GM21526 (cell line): ENCODE measurements at regions not wholly inside any gene's neighbourhood (a gene's known extent, or its start where the extent isn't known, plus 50 kb on each side); places are given as distances from the start of the nearest gene placed in this dataset.
"Not testable (repeated sequence)": the region's sequence is repeated elsewhere in the genome, so short reads cannot be mapped to it uniquely, and the experiment has no call there.

Experiments used
- ATAC-seq: cut with Tn5 transposase; IDR thresholded peaks from one replicate; pipeline ENCODE4 v1.9.1; 2021; ENCODE audit warnings: moderate library complexity; ENCODE audit not compliant: unreplicated experiment, low FRiP score

DNA sequence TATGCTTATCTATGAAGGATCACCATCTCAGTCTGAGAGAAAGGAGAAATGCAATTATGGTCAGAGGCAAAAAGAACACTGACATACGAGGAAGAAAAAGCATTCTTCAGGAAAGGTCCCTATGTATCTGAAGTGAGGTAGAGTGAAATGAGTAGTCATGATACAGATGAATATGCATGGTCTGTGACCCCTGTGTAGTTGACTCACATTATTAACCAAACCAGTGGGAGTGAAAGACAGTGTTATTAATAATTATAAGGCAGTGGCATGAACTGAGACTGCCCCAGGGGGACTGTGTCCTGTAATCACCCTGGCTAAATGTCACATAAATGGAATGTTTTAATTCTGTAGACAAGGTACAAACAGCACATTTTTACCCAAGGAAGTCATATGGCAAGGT, 1320.2 kb upstream of the PCDH9 start:
- no peak for ATAC-seq

DNA sequence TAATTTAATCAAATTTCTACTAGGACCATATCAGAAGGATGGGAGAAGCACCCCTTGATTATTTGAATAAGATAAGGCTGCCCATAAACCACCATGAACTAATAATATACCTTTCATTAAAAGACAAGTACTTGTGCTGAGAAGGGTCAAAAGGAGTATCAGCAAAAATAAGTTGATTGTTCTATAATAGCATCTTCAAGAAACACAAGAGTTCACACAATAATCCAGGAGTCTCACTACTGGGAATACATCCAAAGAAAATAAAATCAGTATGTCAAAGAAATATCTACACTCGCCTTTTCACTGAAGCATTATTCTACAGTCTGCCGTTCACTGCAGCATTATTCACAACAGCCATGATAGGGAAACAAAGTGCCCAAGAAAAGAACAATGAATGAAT, 1310.1 kb upstream of the PCDH9 start:
- ATAC-seq, result no peak

GRCh38 chr13:68535329-68535728, 1305.2 kb upstream of the PCDH9 start:
- peak; percentile 75 for ATAC-seq

DNA sequence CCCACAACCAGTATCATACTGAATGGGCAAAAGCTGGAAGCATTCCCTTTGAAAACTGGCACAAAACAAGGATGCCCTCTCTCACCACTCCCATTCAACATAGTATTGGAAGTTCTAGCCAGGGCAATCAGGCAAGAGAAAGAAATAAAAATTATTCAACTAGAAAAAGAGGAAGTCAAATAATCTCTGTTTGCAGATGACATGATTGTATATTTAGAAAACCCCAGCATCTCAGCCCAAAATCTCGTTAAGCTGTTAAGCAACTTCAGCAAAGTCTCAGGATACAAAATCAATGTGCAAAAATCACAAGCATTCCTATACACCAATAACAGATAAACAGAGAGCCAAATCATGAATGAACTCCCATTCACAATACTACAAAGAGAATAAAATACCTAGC, 1297.0 kb upstream of the PCDH9 start:
- ATAC-seq, result not testable (repeated sequence)

DNA sequence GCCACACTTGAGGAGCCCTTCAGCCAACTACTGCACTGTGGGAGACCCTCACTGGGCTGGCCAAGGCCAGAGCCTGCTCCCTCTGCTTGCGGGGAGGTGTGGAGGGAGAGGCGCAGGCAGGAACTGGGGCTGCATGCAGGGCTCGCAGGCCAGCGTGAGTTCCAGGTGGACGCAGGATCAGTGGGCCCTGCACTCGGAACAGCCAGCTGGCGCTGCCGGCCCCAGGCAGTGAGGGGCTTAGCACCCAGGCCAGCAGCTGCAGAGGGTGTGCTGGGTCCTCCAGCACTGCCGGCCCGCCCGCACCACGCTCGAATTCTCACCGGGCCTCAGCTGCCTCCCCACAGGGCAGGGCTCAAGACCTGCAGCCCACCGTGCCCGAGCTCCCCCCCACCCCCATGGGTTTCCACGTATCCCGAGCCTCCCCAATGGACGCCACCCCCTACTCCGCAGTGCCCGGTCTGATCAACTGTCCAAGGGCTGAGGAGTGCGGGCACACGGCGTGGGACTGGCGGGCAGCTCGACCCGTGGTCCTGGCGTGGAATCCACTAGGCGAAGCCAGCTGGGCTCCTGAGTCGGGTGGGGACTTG, 1293.8 kb upstream of the PCDH9 start:
- ATAC-seq, result no peak

GRCh38 chr13:68522184-68522583, 1292.0 kb upstream of the PCDH9 start:
- ATAC-seq, result no peak

GRCh38 chr13:68509734-68510621, 1279.8 kb upstream of the PCDH9 start:
- peak; percentile 87 for ATAC-seq

DNA sequence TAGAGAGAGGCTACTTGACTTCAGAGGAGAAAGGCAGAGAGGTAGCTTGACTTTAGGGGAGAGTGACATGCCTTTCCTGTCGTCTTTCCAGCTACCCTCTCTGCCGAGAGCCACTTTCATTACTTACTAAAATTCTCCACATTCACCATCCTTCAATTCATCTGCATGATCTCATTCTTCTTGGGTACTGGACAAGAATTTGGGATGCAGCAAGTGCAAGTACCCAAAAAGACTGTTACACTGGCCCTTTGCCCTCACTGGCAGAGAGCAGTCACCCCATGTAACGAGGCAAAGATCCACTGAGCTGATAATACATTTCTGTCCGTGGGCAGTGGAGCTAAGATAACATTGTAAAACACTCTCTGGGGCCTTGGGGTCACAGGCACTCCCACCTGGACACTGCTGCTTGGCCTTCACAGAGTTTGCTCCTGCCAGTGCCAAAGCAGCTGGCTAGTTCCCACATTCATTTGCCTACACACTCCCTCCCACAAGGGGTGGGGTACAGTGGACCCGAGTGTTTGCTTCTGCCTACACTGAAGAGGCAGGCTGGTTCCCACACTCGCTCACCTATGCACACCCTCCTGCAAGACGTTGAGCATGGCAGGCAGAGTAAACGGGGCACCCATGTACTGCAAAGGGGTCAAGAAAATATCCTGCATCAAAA, 1276.9 kb upstream of the PCDH9 start:
- no peak for ATAC-seq

GRCh38 chr13:68490594-68490993, 1260.5 kb upstream of the PCDH9 start:
- ATAC-seq, result no peak

DNA sequence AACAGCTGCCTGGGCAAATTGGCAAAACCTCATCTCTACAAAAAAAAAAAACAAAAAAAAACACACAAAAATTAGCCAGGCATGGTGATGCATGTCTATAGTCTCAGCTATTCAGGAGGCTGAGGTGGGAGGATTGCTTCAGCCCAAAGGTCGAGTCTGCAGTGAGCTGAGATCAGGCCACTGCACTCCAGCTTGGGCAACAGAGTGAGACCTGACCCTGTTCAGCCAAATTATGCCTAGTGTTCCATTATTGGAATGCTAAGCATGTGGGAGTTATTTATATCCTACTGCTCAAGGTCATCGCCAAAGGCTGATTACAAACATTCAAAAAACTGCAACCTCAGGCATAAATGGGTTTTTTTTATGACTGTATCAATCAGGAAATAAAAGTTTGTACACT, 1251.0 kb upstream of the PCDH9 start:
- no peak for ATAC-seq

DNA sequence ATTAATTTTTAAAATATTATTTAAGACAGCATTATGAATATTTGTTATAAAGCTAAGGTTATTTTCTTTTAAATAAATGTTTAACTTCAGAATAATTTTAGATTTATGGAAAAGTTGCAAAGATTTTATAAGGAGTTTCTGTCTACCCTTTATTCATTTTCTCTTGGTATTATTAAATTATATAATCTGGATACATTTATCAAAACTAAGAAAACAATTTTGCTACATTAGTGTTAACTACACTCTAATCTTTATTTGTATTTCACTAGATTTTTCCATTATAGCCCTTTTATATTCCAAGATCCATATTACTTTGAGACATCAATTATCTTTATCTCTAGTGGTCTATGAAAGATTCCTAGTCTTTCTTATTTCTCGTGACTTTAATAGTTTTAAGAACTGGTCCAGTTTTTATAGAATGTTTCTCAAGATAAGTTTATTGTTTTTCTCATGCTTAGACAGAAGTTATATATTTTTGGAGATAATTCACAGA, 1243.7 kb upstream of the PCDH9 start:
- ATAC-seq, result no peak

DNA sequence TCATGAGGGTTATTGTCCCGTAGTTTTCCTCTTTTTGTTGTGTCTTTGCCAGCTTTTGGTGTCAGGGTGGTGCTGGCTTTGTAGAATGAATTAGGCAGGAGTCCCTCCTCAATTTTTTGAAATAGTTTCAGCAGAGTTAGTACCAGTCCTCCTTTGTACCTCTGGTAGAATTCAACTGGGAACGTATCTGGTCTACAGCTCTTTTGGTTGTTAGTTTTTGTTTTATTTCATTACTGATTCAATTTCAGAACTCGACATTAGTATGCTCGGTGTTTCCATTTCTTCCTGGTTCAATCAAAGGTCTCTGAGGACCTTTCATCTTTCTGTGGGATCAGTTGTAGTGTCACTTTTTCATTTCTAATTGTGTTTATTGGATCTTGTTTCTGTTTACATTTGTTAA, 1237.0 kb upstream of the PCDH9 start:
- ATAC-seq, result no peak

DNA sequence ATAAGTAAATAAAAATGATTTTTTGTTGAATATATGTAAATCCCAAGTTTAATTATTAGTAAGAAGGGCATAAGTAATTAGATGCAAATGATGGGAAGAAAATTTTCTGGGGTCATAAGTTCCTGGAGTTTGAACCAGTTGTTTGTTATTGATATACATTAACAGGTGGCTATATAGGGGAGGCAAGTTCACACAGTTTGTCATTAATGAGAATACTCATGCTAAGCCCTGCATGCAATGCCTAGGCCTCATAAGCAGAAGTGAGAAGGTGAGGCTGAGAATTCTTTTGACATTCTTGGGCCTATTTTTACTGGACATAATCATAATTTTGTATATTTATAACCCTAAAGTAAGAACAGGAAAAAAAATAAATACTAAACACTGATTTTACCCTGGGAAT, 1210.7 kb upstream of the PCDH9 start:
- no peak for ATAC-seq

DNA sequence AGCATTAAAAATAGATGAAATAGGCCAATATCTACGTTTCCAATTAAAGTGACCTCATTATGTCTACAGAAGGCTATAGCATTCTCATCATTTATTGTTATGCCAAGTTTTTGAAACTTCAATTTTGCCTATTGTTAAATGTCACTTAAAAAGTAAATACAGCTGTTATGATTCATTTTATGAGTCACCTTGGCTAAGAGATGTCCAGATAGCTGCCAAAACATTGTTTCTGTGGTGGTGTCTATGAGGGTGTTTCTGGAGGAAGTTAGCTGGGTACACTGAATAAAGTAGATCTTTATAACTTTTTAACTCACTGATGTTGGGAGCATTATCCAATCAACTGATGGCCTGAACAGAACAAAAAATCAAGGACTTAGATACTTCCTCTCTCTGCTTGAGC, 1209.7 kb upstream of the PCDH9 start:
- no peak for ATAC-seq

DNA sequence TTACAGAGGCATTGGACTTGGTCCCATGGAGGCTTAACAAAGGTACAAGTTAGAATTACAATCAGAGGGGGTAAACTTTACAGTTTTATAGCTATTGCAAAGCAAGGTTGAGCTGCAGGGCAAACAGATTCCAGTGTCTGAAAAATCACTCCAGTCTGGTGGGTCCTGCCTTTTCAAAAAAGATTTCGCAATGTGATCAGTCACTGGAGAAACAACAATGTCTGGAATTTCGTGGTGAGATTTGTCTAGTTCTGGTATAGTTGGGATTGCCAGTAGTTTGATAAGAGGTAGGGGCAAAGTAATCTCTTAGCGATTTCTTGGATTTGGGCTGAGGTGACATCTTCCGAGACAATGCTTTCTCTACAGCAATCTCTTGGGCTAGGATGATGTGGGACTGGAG, 1198.2 kb upstream of the PCDH9 start:
- ATAC-seq, result no peak

- no peak for ATAC-seq
Measured at GRCh38 chr13:68417801-68418200, 1187.7 kb upstream of the PCDH9 start.

DNA sequence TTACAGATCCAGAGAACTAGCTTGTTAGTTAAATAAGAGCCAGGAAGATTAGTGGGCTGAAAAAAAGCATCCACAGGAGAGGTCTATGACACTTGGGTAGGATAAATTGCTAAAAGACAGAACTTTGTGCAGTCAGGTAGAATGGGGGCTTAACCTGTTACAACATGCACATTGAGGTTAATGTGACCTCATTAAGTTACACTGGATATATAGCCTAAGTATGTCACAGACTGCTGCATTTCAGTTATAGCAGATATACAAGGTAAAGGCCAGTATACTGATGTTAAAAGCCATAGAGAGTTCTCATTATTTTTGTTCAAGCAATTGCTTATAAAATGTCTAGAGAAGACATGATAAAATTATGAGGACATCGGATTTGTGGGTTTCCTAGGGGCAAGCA, 1179.9 kb upstream of the PCDH9 start:
- ATAC-seq, result no peak

GRCh38 chr13:68390987-68391386, 1160.9 kb upstream of the PCDH9 start:
- ATAC-seq, result no peak

DNA sequence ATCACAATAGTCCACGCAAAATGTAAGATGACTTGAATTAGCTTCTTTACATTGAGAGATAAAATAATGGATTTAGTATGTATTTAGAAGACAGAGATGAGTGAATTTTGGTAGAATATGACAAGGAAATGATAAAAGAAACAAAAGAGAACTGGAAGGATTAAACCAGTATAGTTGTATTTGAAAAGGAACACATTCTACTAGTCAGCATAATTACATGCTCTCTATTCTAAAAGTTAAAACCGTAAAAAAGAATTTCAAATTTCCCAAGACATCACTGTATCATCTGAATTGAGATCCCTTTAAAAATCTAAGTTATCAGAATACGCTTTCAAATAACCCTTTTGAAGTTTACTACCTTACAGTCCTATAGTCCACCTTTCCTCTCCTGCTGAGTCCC, 1156.7 kb upstream of the PCDH9 start:
- no peak for ATAC-seq

GRCh38 chr13:68380041-68380973, 1150.2 kb upstream of the PCDH9 start:
- no peak for ATAC-seq
